ENCODE measurements at regions not wholly inside any gene's neighbourhood (a gene's known extent, or its start where the extent isn't known, plus 50 kb on each side); places are given as distances from the start of the nearest gene placed in this dataset.

- no peak for DNase-seq
Measured at GRCh38 chr9:13524245-13524644, 244.8 kb upstream of the MPDZ start.

- DNase-seq: no peak
Measured at GRCh38 chr9:13520069-13520468, 240.6 kb upstream of the MPDZ start.

- peak; percentile 75 for DNase-seq
Measured at GRCh38 chr9:13513716-13514444, 234.4 kb upstream of the MPDZ start.

GRCh38 chr9:13513286-13513685, 233.8 kb upstream of the MPDZ start:
- DNase-seq: no peak

GRCh38 chr9:13508681-13509080, 229.2 kb upstream of the MPDZ start:
- no peak for DNase-seq

- DNase-seq: no peak
Measured at GRCh38 chr9:13508086-13508485, 228.6 kb upstream of the MPDZ start.

- DNase-seq: no peak
Measured at GRCh38 chr9:13505797-13506196, 226.3 kb upstream of the MPDZ start.

GRCh38 chr9:13503599-13503998, 224.1 kb upstream of the MPDZ start:
- DNase-seq: no peak

GRCh38 chr9:13502484-13502883, 223.0 kb upstream of the MPDZ start:
- DNase-seq: no peak

- DNase-seq: no peak
Measured at GRCh38 chr9:13501018-13501417, 221.5 kb upstream of the MPDZ start.

- no peak for DNase-seq
Measured at GRCh38 chr9:13500034-13500433, 220.5 kb upstream of the MPDZ start.

- no peak for DNase-seq
Measured at GRCh38 chr9:13493697-13494096, 214.2 kb upstream of the MPDZ start.

- no peak for DNase-seq
Measured at GRCh38 chr9:13491493-13492424, 212.3 kb upstream of the MPDZ start.

- DNase-seq: no peak
Measured at GRCh38 chr9:13491138-13491492, 211.6 kb upstream of the MPDZ start.

- no peak for DNase-seq
Measured at GRCh38 chr9:13487936-13488335, 208.4 kb upstream of the MPDZ start.

GRCh38 chr9:13487498-13487897, 208.0 kb upstream of the MPDZ start:
- no peak for DNase-seq

- no peak for DNase-seq
Measured at GRCh38 chr9:13487071-13487470, 207.6 kb upstream of the MPDZ start.

GRCh38 chr9:13485068-13485596, 205.6 kb upstream of the MPDZ start:
- DNase-seq: no peak

GRCh38 chr9:13484186-13484585, 204.7 kb upstream of the MPDZ start:
- no peak for DNase-seq

GRCh38 chr9:13481274-13481673, 201.8 kb upstream of the MPDZ start:
- no peak for DNase-seq

GRCh38 chr9:13480693-13481092, 201.2 kb upstream of the MPDZ start:
- no peak for DNase-seq

GRCh38 chr9:13479096-13479495, 199.6 kb upstream of the MPDZ start:
- no peak for DNase-seq

GRCh38 chr9:13478639-13479038, 199.1 kb upstream of the MPDZ start:
- DNase-seq: no peak

GRCh38 chr9:13478160-13478559, 198.7 kb upstream of the MPDZ start:
- no peak for DNase-seq

All from NCI-H510A treated with DMSO at 0.1 percent for 48 hours (cell line).